ENCODE measurements at regions not wholly inside any gene's neighbourhood (a gene's known extent, or its start where the extent isn't known, plus 50 kb on each side); places are given as distances from the start of the nearest gene placed in this dataset.
"Not testable (repeated sequence)": the region's sequence is repeated elsewhere in the genome, so short reads cannot be mapped to it uniquely, and the experiment has no call there.

DNA sequence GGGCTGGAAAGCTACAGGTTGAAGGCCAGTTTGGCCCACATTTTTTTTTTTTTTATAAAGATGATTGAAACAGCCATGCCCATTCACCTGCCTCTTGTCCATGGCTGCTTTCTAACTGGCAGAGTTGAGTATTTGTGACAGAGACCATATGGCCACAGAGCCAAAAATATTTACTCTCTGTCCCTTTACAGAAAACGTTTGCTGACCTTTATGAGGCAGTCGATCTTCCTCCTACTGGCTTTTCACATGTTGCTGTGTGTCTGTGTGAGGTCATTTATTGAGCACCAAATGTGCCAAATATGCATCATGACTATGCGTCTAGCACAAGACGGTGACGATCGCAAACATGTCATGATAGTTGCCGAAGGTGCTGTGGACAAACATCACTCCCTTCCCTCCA is 200.6 kb upstream of the FRG1 start:
- TF ChIP-seq CTCF, POLR2AphosphoS5 (IDR thresholded peaks at IDR 0.05): not testable (repeated sequence)
